Sigmoid colon (tissue), 6 donors: ENCODE measurements at regions not wholly inside any gene's neighbourhood (a gene's known extent, or its start where the extent isn't known, plus 50 kb on each side); places are given as distances from the start of the nearest gene placed in this dataset.
"Not testable (repeated sequence)": the region's sequence is repeated elsewhere in the genome, so short reads cannot be mapped to it uniquely, and the experiment has no call there.

Source experiments
- DNase-seq: peaks from one replicate; pipeline ENCODE4 v3.0.0-alpha.2; 2019
- H3K27ac ChIP-seq, 4 donors: fragments of 200-600 bp; sonication (generic); one replicate each; pipeline ENCODE4 v1.5.1; 2016 to 2019; ENCODE audit warnings: mild to moderate bottlenecking in 1 of 4
- H3K27me3 ChIP-seq, 3 donors: fragments of 200-600 bp; sonication (generic); one replicate each; pipeline ENCODE4 v1.5.1; 2019; ENCODE audit warnings: mild to moderate bottlenecking in 1 of 3
- H3K36me3 ChIP-seq, 4 donors: fragments of 200-600 bp; sonication (generic); one replicate each; pipeline ENCODE4 v1.5.1; 2016 to 2019
- H3K4me1 ChIP-seq, 4 donors: fragments of 200-600 bp; sonication (generic); one replicate each; pipeline ENCODE4 v1.5.1; 2017 to 2019
- H3K4me3 ChIP-seq, 4 donors: fragments of 200-600 bp; sonication (generic); one replicate each; pipeline ENCODE4 v1.5.1; 2017 to 2019; ENCODE audit warnings: mild to moderate bottlenecking in 2 of 4, moderate library complexity in 1 of 4
- H3K9me3 ChIP-seq, 4 donors: fragments of 200-600 bp in 3 of 4; sonication (generic) in 3 of 4; one replicate each; pipeline versions ENCODE4 v1.5.1 to v1.6.1; 2013 to 2019
- EP300 ChIP-seq, 4 donors: sonication (generic); formaldehyde crosslinking; IDR thresholded peaks; one replicate each; pipeline ENCODE4 v1.6.1; 2017; ENCODE audit warnings: antibody characterized with exemption in 4 of 4
- POLR2A ChIP-seq, 2 donors: fragments of 450-650 bp; IDR thresholded peaks; one replicate each; pipeline ENCODE4 v1.6.1; 2016; ENCODE audit warnings: antibody characterized with exemption in 2 of 2, mild to moderate bottlenecking in 2 of 2, moderate library complexity in 2 of 2
- POLR2AphosphoS5 ChIP-seq, 4 donors: sonication (generic); formaldehyde crosslinking; IDR thresholded peaks; one replicate each; pipeline ENCODE4 v1.6.1; 2017; ENCODE audit warnings: antibody characterized with exemption in 4 of 4
- WGBS, 2 donors: extraction: QIAGEN DNeasy Blood & Tissue Kit; methylation state at CpG; one replicate each; pipeline ENCODE4 v1.1.7; 2013; 5-methylcytosine and 5-hydroxymethylcytosine counted together
- intact Hi-C: fragments of 100-400 bp; cut with DNase I; formaldehyde crosslinking; loops from one replicate; pipeline ENCODE4 v1.15.1; 2023
- TF ChIP-seq, protein P1 (sequence below), 4 experiments: fragments of 450-650 bp in 3 of 4; fragments of 200-600 bp in 1 of 4; IDR thresholded peaks; one replicate each; pipeline ENCODE4 v1.5.1; 2016 to 2019; ENCODE audit warnings: antibody characterized with exemption in 4 of 4, mild to moderate bottlenecking in 3 of 4, moderate library complexity in 2 of 4
- donor health status: healthy with polysubstance abuse.
- donor health status: healthy.

DNA sequence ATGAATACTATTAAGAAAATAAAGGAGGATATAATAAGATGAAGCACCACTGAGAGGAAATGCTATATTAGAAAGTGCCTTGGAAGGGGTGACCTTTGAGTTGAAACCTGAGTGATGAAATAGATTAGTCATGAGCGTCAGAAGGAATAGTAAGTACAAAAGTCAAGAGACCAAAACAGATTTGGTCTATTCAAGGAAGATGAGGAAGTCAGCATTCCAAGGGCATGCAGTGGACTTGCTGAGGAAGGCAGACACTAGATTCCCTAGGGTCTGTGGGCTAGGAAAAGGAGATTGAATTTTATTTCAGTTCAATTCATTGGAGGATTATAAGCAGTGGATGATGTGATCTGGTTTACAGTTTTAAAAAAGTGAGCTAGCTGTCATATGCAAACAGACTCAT lies 73.0 kb upstream of the WDFY3 start:
- no peak for DNase-seq
- Histone ChIP-seq H3K4me1 (no peaks in the 10 kb centered on the region), H3K36me3 (no peaks in the 10 kb centered on the region), H3K4me3 (no peak overlapping the region), H3K27ac (no peak overlapping the region), H3K27me3 (no peaks in the 10 kb centered on the region), H3K9me3 (no peaks in the 10 kb centered on the region)
- intact Hi-C loops = no loop called here
- TF ChIP-seq, protein P1, sequence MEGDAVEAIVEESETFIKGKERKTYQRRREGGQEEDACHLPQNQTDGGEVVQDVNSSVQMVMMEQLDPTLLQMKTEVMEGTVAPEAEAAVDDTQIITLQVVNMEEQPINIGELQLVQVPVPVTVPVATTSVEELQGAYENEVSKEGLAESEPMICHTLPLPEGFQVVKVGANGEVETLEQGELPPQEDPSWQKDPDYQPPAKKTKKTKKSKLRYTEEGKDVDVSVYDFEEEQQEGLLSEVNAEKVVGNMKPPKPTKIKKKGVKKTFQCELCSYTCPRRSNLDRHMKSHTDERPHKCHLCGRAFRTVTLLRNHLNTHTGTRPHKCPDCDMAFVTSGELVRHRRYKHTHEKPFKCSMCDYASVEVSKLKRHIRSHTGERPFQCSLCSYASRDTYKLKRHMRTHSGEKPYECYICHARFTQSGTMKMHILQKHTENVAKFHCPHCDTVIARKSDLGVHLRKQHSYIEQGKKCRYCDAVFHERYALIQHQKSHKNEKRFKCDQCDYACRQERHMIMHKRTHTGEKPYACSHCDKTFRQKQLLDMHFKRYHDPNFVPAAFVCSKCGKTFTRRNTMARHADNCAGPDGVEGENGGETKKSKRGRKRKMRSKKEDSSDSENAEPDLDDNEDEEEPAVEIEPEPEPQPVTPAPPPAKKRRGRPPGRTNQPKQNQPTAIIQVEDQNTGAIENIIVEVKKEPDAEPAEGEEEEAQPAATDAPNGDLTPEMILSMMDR (IDR thresholded peaks at IDR 0.05) = no peak
- no peak for TF ChIP-seq EP300 (IDR thresholded peaks at IDR 0.05)
- TF ChIP-seq POLR2A (IDR thresholded peaks at IDR 0.05) = no peak
- no peak for TF ChIP-seq POLR2AphosphoS5 (IDR thresholded peaks at IDR 0.05)
- WGBS, 2 donors = 42 to 74% methylated on average over 1 of the region's 1 CpG

DNA sequence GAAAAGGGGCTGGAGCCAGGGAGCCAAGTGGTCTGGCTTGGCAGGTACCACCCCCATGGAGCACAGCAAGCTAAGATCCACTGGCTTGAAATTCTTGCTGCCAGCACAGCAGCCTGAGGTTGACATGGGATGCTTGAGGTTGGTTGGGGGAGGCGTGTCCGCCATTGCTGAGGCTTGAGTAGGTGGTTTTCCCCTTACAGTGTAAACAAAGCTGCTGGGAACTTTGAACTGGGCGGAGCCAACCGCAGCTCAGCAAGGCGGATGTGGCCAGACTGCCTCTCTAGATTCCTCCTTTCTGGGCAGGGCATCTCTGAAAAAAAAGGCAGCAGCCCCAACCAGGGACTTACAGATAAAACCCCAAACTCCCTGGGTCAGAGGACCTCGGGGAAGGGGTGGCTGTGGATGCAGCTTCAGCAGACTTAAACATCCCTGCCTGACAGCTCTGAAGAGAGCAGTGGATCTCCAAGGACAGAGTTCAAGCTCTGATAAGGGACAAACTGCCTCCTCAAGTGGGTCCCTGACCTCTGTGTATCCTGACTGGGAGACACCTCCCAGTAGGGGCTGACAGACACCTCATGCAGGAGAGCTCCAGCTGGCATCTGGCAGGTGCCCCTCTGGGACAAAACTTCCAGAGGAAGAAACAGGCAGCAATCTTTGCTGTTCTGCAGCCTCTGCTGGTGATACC lies 77.5 kb upstream of the WDFY3 start:
- H3K4me1 ChIP-seq, intact Hi-C loops, H3K9me3 ChIP-seq, H3K4me3 ChIP-seq, DNase-seq, H3K36me3 ChIP-seq, H3K27me3 ChIP-seq, H3K27ac ChIP-seq: not testable (repeated sequence)
- WGBS, 2 donors = 20 to 74% methylated on average over 6 of the region's 6 CpGs

DNA sequence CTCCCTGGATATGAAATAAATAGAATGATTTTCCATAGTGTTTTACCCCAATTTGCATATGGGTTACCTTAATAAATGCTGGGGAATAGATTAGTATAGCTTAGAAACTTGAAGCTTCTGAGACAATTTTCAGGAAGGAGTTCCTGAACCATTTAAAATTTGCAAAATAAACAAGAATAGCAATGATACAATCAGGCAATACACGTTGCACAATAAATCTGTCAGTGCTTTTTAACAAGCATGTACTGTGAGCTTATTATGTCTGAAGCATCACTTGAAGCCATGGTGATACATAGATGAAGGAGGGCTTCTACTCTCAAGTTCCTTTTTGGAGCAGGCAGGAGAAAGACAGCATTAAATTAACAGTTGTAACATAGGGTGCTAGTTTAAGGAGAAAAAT lies 84.2 kb upstream of the WDFY3 start:
- no peaks in the 10 kb centered on the region for H3K36me3 ChIP-seq
- no peaks in the 10 kb centered on the region for H3K4me1 ChIP-seq
- no peak for DNase-seq
- no peak overlapping the region for H3K4me3 ChIP-seq
- intact Hi-C loops = no loop called here
- H3K27me3 ChIP-seq = no peaks in the 10 kb centered on the region
- WGBS, 2 donors = 4 to 34% methylated on average over 1 of the region's 1 CpG
- no peak overlapping the region for H3K27ac ChIP-seq
- no peaks in the 10 kb centered on the region for H3K9me3 ChIP-seq
- TF ChIP-seq, protein P1 (IDR thresholded peaks at IDR 0.05) = no peak
- TF ChIP-seq POLR2A (IDR thresholded peaks at IDR 0.05) (no peak), EP300 (IDR thresholded peaks at IDR 0.05) (no peak)

DNA sequence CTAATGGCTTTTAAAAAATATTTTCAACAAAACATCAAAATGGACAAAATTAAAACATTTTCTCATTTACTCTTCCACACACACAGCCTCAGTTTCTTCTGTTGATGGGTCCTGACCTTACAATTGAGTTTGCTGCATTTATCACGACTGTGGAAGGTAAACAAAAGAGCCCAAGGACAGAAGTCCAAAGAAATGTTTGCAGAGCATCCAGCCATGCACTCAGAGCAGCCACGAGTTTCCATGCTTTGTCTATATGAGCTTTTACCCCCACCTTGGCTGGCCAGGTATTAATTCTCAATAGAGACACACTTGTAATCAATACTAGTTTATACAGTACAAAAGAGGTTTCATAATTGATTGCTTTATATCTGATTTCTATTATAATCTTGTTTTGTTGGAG lies 85.0 kb upstream of the WDFY3 start:
- Histone ChIP-seq H3K27me3 (no peaks in the 10 kb centered on the region), H3K9me3 (no peaks in the 10 kb centered on the region), H3K36me3 (no peaks in the 10 kb centered on the region), H3K4me3 (no peak overlapping the region), H3K27ac (no peak overlapping the region), H3K4me1 (no peaks in the 10 kb centered on the region)
- 8 to 46% methylated on average over 2 of the region's 2 CpGs for WGBS, 2 donors
- TF ChIP-seq, protein P1 (IDR thresholded peaks at IDR 0.05) = no peak
- TF ChIP-seq POLR2A (IDR thresholded peaks at IDR 0.05) = no peak
- no peak for TF ChIP-seq EP300 (IDR thresholded peaks at IDR 0.05)
- TF ChIP-seq POLR2AphosphoS5 (IDR thresholded peaks at IDR 0.05) = no peak
- no peak for DNase-seq
- intact Hi-C loops = no loop called here

DNA sequence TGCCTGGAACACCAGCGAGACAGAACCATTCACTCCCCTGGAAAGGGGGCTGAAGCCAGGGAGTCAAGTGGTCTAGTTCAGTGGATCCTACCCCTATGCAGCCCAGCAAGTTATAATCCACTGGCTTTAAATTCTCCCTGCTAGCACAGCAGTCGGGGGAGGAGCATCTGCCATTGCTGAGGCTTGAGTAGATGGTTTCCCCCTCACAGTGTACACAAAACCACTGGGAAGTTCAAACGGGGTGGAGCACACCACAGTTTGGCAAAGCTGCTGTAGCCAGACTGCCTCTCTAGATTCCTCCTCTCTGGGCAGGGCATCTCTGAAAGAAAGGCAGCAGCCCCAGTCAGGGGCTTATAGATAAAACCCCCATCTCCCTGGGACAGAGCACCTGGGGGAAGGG lies 88.4 kb upstream of the WDFY3 start:
- intact Hi-C loops, H3K36me3 ChIP-seq, H3K27ac ChIP-seq, DNase-seq, H3K4me3 ChIP-seq, H3K27me3 ChIP-seq, H3K9me3 ChIP-seq, H3K4me1 ChIP-seq: not testable (repeated sequence)
- WGBS, 2 donors = 55 to 67% methylated on average over 3 of the region's 3 CpGs

DNA sequence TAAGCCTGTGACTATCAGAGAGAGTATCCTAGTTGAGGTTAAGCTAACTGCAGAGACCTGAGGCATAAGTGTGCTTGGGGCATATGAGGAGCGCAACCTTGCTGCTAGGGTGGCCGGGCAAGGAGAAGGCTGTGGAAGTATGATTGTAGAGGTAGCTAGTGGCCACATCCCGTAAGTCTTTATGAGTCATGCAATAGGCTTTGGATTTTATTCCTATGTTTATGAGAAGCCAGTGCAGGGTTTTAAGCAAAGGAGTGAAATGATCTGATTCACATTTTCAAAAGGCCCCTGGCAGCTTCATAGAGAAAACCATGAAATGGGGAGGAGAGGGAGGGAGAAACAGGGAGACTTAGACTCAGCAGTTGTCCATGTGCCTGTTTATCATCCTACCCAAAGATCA lies 92.1 kb upstream of the WDFY3 start:
- intact Hi-C loops = no loop called here
- DNase-seq = no peak
- H3K4me1 ChIP-seq = no peaks in the 10 kb centered on the region
- TF ChIP-seq EP300 (IDR thresholded peaks at IDR 0.05) (no peak), POLR2AphosphoS5 (IDR thresholded peaks at IDR 0.05) (no peak), POLR2A (IDR thresholded peaks at IDR 0.05) (no peak)
- TF ChIP-seq, protein P1 (IDR thresholded peaks at IDR 0.05) = no peak
- H3K36me3 ChIP-seq = no peaks in the 10 kb centered on the region
- no peak overlapping the region for H3K27ac ChIP-seq
- H3K4me3 ChIP-seq = no peak overlapping the region
- H3K27me3 ChIP-seq = no peaks in the 10 kb centered on the region
- H3K9me3 ChIP-seq = no peaks in the 10 kb centered on the region
- WGBS, 2 donors = 92% methylated on average over 3 of the region's 3 CpGs
